Stomach (tissue), 4 donors: ENCODE measurements at regions not wholly inside any gene's neighbourhood (a gene's known extent, or its start where the extent isn't known, plus 50 kb on each side); places are given as distances from the start of the nearest gene placed in this dataset.

ENCODE experiments used
- CTCF ChIP-seq, 7 experiments: fragments of 450-650 bp in 4 of 7; fragments of 200-600 bp in 3 of 7; sonication (generic) in 3 of 7; IDR thresholded peaks; one replicate each; pipeline ENCODE4 v1.5.1; 2016 to 2019; ENCODE audit warnings: antibody characterized with exemption in 7 of 7, control low read depth in 2 of 7, mild to moderate bottlenecking in 1 of 7
- POLR2A ChIP-seq, 4 donors: fragments of 450-650 bp; IDR thresholded peaks; one replicate each; pipeline ENCODE4 v1.6.1; 2016; ENCODE audit warnings: antibody characterized with exemption in 4 of 4, control low read depth in 2 of 4, mild to moderate bottlenecking in 1 of 4, moderate library complexity in 1 of 4

- TF ChIP-seq CTCF (IDR thresholded peaks at IDR 0.05): no peak
- no peak for TF ChIP-seq POLR2A (IDR thresholded peaks at IDR 0.05)
Measured at GRCh38 chr19:31725051-31725450, 375.8 kb upstream of the TSHZ3 start.
